Activated CD8-positive, alpha-beta memory T cell treated with anti-CD3 and anti-CD28 coated beads for 24 hours (primary cell): ENCODE measurements at regions not wholly inside any gene's neighbourhood (a gene's known extent, or its start where the extent isn't known, plus 50 kb on each side); places are given as distances from the start of the nearest gene placed in this dataset.
"Not testable (repeated sequence)": the region's sequence is repeated elsewhere in the genome, so short reads cannot be mapped to it uniquely, and the experiment has no call there.

ENCODE experiments used
- DNase-seq: peaks from one replicate; pipeline ENCODE4 v3.0.0-alpha.2; 2020

DNA sequence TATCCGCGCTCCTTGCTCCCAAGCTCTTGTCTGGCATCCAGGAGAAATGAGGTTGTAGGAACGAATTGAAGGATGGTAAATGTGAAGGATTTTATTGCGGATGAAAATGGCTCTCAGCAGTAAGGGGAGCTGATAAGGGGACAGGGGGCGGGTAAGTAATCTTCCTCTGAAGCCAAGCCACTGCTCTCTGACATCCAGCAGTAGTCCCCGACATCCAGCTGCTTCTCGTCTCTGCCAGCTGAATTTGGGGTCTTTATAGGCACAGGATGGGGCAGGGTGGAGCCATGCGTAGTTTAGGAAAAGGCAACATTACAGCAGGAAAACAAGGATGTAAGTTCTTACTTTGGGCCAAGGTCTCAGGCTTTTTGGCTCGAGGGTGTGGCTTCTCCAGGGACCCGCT lies 1370.1 kb upstream of the RAG2 start:
- no peak for DNase-seq

DNA sequence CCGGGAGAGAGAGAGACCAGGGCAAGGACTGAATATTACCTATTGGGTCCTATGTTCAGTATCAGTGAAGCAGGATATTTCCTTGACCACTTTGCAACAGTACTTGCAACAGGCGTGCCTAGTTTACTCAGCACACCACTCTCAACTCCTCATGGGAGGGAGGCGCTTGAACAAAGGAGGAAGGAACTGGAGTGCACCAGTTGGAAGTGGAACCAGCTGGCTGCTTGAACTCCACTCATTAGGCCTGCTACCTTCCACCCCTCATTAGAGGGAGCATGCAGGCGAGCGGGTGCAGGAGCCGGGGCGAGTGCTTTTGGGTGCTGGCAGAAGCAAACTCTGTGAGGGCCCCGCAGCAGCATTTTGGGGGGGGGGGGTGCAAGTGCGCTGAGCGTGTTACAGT lies 1369.6 kb upstream of the RAG2 start:
- no peak for DNase-seq

DNA sequence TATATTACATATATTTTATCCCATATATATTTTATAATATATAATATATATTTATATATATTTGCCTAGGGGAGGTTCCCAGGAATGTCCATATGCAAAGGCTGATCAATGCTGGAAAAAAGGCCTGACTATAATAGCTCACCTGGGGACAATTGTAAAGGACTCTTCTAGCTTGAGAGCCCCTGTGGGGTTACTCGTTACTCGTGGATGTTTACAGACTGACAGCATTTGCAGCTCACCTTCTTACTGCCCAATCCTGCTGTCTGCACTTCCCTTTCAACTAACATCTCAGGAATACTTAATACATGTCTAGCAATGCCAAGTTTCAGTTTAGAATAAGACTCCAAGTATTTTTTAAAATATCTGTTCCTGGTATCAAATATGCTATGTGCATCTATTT lies 1365.4 kb upstream of the RAG2 start:
- no peak for DNase-seq

DNA sequence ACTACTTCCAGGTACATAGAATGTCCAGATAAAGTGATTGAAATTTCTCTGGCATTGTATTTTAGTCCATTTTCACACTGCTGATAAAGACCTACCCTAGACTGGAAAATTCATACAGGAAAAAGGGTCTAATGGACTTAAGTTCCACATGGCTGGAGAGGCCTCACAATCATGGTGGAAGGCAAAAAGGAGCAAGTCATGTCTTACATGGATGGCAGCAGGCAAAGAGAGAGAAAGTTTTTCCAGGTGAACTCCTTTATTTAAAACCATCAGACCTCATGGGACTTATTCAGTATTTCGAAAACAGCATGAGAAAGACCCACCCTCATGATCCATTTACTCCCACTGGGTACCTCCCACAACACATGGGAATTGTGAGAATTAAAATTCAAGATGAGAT lies 1359.7 kb upstream of the RAG2 start:
- DNase-seq, result no peak

DNA sequence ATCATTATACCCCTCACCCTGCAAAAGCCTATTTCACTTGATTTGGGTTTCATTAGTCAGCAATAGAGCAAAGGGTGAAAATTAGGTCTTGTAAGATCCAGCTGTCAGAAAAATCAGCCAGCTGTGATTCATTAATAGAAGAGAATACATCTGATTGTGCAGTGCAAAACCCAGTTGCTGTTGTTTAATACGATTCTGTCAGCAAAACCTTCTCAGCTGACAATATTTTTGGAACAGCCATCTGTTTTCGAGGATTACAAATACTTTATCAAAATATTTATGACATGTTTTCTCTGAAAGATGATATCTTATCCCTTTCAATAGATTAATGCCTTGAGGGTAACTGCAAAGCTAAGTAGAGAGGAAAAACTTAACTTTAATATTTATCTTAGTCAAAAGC lies 1354.0 kb upstream of the RAG2 start:
- DNase-seq, result no peak

DNA sequence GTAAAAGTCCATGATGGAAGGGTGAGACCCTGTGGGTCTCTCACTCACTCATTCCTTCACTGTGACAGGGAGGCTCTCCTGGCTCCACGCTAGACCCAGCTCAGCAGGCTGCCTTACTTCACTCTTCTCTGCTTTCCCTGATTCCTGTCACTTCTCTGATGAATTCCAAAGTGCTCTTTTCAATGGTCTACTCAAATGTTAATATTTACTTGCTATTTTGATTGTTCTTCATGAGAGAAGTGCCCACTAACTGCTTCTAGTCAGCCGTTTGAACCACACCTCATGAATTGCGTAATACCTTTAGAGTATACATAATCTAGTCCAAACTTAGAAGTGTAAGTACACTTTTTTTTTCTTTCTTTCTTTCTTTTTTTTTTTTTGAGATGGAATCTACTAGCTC lies 1350.2 kb upstream of the RAG2 start:
- DNase-seq, result no peak

DNA sequence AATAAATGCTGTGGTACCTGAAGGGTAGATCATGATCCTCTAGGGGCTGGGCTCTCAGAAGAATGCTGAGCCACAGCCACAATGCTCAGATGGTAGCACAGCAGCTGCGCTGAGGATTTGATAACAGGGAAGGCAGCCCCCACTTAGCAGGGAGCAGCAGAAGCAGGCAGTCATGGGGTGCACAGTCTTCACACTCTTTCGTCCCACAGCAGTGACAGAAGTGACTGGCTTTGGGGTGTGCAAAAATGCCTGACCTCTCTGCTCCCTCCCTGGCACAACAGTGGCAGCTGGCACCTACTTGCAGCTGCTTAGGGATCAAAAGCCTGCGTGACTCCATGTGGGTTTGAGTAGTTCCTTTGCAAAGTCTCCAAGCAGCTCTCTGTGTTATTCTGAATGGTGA lies 1349.8 kb upstream of the RAG2 start:
- no peak for DNase-seq

DNA sequence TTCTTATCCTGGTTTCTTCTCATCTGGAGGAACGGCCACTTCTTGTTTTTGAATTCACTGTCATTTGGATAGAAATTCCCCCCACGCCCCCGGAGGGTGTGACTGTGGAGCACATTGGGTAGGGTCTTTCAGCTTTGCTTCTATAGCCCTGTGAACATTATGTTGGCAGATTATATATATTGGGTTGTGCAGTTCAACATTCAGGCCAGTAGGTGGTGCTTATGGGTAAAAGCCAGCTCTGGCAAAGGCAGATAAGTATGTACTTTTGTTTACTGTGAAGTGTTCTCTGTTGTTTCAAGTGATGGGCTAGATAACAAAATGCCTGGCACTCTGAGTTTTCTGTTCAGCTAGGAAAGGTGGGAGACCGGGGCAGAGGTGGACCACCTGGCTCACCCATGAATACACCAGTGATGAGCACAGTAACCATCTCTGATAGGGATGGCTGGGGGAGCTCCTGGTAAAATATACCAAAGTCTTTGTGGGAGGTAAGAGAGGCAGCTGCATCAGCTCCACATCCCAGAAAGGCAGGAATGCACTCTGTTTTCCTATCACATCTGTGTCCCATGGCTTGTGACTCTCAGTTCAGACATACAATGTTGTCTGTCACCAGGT lies 1348.2 kb upstream of the RAG2 start:
- DNase-seq, result no peak

DNA sequence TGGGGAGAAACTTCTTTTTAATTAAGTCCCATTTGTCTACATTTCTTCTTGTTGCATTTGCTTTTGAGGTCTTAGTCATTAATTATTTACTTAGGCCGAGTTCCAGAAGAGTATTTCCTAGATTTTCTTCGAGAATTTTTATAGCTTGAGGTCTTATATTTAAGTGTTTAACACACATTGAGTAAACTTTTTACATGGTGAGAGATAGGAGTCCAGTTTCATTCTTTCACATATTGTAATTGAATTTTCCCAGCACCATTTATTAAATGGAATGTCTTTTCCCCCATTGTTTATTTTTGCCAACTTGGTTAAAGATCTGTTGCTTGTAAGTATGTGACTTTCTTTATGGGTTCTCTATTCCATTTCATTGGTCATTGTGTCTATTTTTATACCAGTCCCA lies 1344.0 kb upstream of the RAG2 start:
- no peak for DNase-seq

DNA sequence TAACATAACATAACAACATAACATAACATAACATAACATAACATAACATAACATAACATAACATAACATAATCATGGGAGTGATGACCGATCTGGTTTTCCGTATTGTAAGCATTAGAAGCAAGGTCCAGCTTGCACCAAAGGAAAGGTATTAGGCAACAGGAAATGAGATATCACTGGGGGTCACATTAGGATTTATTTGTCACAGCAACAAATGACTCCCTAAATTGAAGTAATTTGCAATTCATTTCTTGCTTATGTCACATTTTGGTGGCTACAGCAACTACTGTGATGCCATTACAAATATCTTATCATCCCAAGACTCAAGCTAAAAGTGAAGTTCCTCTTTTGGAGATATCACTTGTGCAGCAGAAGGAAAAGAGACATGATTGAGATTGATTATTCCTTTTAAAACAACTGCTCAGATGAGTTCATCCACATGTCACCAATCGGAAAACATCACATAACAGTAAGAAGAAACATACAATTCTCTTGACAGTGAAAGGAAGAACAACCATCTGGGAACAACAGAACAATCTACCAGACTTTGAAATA lies 1331.1 kb upstream of the RAG2 start:
- DNase-seq, result no peak

DNA sequence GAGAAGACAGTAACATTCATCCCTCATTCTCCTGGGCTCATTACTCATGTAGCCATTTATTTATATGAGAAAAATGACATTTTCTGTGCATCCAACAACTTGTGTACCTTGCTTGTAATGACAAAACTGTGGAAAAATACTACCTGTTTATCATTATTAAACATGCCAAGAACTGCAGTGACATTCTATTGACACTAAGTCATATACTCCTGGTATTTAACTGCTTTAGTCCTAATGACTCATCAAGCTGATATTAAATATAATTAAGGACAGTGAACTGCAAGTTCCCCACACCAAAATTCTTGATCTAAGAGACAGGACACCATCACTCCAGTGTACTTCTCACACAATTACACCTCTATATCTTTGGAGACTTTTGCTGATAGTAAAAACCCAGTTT lies 1328.7 kb upstream of the RAG2 start:
- no peak for DNase-seq

DNA sequence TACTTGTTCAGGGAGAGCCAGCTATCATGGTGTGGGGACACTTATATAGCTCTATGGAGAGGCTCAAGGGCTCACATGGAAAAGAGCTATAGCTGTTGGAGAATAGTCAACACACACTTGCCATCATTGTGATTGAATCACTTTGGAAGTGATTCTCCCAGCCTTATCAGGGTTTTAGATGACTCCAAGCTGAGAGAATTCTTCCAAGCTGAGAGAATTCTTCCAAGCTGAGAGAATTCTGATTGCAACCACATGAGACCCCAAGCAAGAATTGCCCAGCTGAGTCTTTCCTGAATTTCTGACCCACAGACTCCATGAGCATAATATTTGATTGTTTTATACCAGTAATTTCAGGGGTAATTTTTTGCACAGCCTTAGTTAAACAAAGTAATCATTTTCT lies 1318.3 kb upstream of the RAG2 start:
- no peak for DNase-seq

DNA sequence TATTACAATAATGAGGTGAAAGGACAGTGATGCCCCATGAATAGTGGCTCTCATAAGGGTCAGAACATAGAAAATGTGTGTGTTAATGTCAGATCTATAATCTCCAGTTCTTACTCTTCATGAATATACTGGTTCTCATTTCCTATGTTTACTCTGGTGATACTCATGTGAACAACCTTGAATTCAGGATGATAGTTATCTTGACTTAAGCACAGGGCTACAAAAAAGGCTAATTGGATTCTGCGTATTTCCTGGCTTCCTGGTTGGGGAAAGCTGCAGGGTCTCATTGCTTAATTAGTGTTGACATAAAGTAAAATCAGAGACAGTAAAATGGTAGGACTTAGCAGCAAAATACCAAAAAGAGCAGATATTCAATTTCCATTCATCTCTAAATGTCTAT lies 1316.8 kb upstream of the RAG2 start:
- DNase-seq, result no peak

DNA sequence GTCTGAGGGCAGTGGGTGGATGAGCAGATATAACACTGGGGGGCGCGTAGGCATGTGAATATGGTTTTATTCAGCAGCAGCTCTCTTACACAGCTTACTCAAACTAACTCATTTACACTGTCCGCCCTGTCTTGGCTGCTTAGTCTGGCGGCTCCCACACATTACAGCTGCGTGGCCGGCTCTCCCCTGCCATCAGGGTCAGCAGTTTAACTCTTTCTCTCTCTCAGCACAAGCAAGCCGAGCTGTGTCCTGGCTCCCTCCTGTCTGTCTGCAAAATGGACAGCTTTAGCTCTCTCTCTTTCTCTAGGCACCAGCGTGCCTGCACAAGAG lies 1310.1 kb upstream of the RAG2 start:
- no peak for DNase-seq

DNA sequence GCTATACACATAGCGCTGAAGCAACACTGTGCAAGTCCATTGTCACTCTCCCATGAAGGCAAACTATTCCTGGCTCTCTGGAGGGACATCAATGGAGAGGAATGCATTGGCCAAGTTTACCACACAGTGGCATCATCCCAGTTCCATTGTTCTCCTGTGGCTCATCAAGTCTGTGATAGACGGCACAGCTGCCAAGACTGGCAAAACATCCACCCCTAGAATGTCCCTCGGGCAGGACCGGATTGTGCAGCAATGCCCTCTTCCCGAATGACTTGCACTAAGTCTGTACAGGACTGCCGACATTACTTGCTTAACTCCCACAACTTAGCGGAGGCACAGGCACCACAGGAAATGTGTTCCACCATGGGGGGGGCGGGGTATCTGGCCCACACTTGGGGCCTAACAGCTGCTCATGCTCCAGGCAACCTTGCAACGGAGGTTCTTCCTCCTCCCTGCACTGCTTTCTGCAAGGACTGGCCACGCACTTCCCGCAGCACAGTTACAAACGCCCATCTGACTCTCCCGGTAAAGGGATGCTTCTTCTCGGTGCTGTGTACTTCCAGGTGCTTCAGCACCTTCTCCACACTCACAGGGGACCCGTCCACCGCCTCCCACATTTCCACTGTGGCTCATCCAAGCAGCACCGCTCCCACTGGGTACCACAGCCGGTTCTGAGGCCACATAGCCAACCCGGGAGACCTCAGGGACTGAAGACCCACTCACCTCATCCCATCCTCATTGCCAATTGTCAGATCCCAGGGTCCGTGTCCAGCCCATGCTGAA lies 1309.6 kb upstream of the RAG2 start:
- no peak for DNase-seq

DNA sequence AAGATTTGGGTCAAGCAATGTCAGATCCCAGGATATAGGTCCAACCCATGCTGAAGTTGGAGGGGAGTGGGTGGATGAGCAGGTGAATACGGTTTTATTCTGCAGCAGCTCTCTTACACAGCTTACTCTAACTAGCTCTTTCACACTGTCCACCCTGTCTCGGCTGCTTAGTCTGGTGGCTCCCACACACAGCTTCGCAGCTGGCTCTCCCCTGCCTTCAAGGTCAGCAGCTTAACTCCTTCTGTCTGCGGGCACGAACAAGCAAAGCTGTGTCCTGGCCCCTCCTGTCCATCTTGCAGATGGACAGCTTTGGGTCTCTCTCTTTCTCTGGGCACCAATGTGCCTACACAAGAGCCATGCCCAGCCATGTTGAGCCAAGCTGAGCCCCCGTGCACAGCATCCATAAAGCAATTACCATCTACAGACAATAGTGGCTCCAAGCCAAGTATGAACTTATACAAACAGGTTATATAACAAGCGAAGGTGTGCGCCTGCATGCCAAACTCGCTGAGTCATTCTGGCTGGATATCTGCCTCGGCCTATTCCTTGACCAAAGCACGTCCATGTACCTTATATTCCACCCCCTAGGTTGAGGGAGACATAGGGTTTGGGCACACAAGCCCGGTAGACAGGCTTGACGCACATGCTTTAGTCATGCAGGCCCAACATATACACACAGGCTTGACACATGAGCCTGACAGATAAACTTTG lies 1307.8 kb upstream of the RAG2 start:
- DNase-seq, result no peak

DNA sequence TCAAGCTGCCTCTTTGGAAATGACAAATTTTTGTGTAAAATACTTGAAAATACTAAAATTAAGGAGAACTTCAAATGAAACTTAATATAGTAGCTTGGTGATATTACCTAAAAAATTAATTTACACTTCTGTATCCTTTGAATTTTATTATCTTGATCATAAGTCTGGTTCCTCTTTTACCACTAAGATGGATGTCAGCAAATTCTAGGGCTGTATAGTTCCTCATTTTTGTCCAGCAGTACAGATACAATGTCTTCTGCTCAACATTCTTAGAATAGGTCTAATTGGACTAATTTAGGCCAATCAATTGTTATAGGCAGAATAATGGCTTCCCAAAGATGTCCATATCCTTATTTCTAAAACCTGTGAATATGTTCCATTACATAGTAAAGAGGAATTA lies 1298.0 kb upstream of the RAG2 start:
- no peak for DNase-seq

DNA sequence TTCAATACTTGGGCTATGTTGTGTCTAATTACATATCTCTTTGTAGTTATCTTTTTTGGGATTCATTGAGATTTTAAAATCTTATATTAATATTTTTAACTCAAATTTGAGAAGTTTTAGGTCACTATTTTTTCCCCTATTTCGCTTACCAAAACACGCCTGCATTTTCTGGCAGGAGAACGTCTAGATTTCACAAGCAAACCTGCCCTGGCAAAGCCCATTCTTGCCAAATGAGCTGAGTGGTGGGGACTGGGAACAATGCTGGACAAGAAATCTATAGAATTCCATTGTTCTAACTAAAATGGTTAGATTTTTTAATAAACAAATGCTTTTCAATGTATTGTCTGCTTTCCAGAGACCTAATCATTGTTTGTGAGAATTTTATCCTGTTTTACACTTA lies 1283.7 kb upstream of the RAG2 start:
- no peak for DNase-seq

DNA sequence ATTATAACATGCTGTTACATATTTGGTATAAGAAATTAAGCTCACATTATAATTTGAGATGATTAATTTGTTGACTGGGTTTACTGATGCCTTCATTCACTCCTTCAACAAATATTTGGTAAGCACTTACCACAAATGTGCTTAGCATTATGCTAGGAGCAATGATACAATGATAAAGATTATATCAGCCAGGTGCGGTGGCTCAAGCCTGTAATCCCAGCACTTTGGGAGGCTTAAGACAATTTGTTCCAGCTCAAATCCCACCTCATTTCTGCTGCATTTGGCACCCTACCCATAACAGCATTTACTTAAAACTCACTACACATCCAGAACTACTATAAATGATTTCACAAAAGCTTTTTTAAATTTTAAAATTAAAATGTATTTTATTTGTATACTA lies 1263.6 kb upstream of the RAG2 start:
- no peak for DNase-seq

DNA sequence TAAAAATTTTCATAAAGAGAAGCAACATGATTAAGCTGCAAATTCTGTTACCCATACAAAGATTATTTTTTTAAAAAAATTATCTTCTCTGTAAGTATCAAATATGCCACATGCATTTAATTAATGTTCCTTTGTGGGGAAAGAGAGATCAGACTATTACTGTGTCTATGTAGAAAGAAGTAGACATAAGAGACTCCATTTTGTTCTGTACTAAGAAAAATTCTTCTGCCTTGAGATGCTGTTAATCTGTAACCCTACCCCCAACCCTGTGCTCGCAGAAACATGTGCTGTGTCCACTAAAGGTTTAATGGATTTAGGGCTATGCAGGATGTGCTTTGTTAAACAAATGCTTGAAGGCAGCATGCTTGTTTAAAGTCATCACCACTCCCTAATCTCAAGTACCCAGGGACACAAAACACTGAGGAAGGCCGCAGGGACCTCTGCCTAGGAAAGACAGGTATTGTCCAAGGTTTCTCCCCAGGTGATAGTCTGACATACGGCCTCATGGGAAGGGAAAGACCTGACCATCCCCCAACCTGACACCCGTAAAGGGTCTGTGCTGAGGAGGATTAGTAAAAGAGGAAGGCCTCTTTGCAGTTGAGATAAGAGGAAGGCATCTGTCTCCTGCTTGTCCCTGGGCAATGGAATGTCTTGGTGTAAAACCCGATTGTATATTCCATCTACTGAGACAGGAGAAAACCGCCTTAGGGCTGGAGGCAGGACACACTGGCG lies 1260.9 kb upstream of the RAG2 start:
- not testable (repeated sequence) for DNase-seq

DNA sequence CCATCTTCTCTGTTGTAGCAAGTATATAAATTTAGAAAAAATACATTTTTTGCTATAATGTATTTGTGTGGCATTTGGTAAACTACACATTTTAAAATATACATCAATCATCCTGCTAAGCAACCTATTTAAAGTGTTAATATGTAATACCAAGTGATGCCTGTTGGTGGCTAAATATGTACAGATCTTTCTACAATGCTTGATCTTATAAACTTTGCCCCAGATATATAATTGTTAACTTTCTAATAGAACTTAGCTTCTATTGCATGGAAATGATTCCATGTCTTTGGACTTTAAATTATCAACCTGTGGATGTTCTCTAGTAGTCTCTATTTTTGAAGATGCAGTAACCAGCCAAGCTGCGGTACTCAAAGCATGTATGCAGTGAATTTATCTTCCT lies 1260.4 kb upstream of the RAG2 start:
- DNase-seq, result no peak

DNA sequence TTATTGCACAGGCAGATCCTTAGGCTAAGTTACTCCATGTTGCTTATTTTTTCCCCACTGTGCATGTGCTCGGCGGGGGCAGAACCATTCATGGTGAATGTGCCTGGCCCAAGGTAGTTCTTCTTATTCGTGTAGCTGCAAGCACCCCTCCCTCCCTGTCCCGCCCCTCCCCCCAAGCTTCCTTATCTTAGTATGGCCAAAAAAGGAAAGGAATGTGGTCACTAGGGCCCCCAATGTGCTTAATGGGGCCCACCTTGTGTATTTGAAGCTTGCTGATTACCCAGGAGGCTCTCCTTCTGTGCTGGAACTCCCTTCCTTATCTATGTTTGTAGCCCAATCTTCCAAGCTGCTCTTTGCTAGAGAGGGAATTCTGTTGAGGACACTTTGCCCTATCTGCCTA lies 1259.7 kb upstream of the RAG2 start:
- DNase-seq, result no peak

DNA sequence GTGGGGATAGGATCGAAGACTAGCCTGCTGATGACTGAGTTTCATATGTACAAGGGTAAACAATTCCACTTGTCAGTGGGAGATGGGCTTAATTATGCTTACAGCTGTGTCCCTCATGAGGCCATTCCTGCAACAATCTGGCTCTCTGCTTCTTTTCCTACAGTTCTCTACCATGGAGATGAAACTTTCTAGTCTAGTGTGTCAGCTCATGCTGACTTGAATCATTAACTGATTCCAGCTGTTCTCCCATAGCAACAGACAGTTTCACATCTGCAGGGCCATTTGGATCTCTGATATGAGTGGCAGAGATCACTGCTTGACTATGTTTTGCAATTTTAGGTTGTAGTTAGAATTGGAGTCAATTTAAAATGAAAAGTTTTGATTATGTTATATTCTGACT lies 1251.7 kb upstream of the RAG2 start:
- no peak for DNase-seq

DNA sequence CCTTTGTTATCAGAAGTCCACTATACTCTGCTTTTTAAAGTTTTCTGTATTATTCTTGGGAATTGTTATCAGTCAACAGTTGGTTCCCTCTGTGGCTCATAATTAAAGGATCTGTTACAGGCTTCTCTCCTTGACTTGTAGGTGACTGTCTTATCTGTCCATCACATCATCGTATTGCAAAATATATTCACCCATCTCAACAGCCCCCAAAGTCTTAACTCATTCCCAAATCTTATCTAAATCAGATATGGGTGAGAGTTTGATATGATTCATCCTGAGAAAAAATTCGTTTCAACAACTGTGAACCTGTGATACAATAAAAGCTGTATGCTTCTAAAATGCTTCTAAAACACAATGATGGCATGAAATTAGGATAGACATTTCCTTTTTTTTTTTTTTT lies 1245.6 kb upstream of the RAG2 start:
- DNase-seq, result no peak
